ENCODE measurements at regions not wholly inside any gene's neighbourhood (a gene's known extent, or its start where the extent isn't known, plus 50 kb on each side); places are given as distances from the start of the nearest gene placed in this dataset.

DNA sequence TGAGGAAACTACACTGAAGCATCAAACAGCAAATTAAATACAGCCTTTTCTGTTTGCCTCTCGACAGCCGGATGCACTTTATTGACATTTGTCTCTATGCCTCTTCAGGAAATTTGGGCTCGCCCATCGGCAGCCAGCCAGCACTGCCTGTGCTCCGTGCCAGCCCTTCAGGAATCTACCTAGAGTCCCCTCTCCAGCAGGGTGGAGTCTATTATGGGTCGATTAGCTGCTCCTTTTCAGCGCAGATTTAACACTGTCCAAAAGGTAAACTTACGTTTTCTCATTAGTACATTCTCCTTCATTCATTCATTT, 91.5 kb downstream of the MYCN start:
- no peak for TF ChIP-seq POLR2A (IDR thresholded peaks at IDR 0.05; ENCODE audit: low read depth, low read length)
- TF ChIP-seq, protein P1, sequence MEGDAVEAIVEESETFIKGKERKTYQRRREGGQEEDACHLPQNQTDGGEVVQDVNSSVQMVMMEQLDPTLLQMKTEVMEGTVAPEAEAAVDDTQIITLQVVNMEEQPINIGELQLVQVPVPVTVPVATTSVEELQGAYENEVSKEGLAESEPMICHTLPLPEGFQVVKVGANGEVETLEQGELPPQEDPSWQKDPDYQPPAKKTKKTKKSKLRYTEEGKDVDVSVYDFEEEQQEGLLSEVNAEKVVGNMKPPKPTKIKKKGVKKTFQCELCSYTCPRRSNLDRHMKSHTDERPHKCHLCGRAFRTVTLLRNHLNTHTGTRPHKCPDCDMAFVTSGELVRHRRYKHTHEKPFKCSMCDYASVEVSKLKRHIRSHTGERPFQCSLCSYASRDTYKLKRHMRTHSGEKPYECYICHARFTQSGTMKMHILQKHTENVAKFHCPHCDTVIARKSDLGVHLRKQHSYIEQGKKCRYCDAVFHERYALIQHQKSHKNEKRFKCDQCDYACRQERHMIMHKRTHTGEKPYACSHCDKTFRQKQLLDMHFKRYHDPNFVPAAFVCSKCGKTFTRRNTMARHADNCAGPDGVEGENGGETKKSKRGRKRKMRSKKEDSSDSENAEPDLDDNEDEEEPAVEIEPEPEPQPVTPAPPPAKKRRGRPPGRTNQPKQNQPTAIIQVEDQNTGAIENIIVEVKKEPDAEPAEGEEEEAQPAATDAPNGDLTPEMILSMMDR (conservative IDR thresholded peaks at IDR 0.05; ENCODE audit: low read depth, low read length) = no peak
- TF ChIP-seq, protein P2, sequence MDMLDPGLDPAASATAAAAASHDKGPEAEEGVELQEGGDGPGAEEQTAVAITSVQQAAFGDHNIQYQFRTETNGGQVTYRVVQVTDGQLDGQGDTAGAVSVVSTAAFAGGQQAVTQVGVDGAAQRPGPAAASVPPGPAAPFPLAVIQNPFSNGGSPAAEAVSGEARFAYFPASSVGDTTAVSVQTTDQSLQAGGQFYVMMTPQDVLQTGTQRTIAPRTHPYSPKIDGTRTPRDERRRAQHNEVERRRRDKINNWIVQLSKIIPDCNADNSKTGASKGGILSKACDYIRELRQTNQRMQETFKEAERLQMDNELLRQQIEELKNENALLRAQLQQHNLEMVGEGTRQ (IDR thresholded peaks at IDR 0.05; ENCODE audit: low read depth, low read length) = no peak
- TF ChIP-seq RCOR1 (IDR thresholded peaks at IDR 0.05; ENCODE audit: insufficient replicate concordance, low read length) = no peak
- no peak for TF ChIP-seq RFX5 (IDR thresholded peaks at IDR 0.05; ENCODE audit: low read depth, low read length)
- no peak for TF ChIP-seq BHLHE40 (IDR thresholded peaks at IDR 0.05; ENCODE audit: low read depth, low read length)
- TF ChIP-seq CEBPB (IDR thresholded peaks at IDR 0.05; ENCODE audit: low read depth, low read length) = no peak
- TF ChIP-seq, protein P3, sequence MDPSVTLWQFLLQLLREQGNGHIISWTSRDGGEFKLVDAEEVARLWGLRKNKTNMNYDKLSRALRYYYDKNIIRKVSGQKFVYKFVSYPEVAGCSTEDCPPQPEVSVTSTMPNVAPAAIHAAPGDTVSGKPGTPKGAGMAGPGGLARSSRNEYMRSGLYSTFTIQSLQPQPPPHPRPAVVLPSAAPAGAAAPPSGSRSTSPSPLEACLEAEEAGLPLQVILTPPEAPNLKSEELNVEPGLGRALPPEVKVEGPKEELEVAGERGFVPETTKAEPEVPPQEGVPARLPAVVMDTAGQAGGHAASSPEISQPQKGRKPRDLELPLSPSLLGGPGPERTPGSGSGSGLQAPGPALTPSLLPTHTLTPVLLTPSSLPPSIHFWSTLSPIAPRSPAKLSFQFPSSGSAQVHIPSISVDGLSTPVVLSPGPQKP (IDR thresholded peaks at IDR 0.05; ENCODE audit: borderline replicate concordance, low read depth, low read length) = no peak
- TF ChIP-seq MAZ (IDR thresholded peaks at IDR 0.05; ENCODE audit: borderline replicate concordance, low read depth, low read length) = no peak

Data from IMR-90 (cell line).